GM12874 (cell line): ENCODE measurements at regions not wholly inside any gene's neighbourhood (a gene's known extent, or its start where the extent isn't known, plus 50 kb on each side); places are given as distances from the start of the nearest gene placed in this dataset.

Source experiments
- TF ChIP-seq, protein P1 (sequence below): IDR thresholded peaks from 2 replicates; pipeline ENCODE4 v1.5.1; 2011; ENCODE audit warnings: low read depth, mild to moderate bottlenecking, control low read depth, low read length, moderate library complexity; ENCODE audit not compliant: insufficient read depth

GRCh38 chr3:162125790-162126189, 629.2 kb downstream of the OTOL1 start:
- TF ChIP-seq, protein P1, sequence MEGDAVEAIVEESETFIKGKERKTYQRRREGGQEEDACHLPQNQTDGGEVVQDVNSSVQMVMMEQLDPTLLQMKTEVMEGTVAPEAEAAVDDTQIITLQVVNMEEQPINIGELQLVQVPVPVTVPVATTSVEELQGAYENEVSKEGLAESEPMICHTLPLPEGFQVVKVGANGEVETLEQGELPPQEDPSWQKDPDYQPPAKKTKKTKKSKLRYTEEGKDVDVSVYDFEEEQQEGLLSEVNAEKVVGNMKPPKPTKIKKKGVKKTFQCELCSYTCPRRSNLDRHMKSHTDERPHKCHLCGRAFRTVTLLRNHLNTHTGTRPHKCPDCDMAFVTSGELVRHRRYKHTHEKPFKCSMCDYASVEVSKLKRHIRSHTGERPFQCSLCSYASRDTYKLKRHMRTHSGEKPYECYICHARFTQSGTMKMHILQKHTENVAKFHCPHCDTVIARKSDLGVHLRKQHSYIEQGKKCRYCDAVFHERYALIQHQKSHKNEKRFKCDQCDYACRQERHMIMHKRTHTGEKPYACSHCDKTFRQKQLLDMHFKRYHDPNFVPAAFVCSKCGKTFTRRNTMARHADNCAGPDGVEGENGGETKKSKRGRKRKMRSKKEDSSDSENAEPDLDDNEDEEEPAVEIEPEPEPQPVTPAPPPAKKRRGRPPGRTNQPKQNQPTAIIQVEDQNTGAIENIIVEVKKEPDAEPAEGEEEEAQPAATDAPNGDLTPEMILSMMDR, result no peak

DNA sequence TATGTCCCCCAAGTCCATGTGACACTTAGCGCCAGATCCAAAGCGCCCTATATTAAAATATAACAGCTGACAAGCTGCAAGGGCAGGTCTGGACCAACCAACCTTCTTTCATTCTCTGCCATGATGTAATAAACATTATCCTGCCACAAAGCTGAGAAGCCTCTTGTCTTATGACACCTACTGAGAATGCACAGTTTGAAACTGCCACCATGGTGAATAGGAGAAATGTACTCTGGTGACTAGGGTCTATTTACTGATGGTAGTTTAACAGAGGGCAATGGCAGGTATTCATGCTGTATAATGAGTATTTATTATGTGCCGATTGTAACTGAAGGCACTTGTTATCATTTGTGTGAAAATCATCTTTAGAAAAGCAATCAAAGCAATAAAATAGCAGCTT, 634.0 kb downstream of the OTOL1 start:
- TF ChIP-seq, protein P1, result no peak

DNA sequence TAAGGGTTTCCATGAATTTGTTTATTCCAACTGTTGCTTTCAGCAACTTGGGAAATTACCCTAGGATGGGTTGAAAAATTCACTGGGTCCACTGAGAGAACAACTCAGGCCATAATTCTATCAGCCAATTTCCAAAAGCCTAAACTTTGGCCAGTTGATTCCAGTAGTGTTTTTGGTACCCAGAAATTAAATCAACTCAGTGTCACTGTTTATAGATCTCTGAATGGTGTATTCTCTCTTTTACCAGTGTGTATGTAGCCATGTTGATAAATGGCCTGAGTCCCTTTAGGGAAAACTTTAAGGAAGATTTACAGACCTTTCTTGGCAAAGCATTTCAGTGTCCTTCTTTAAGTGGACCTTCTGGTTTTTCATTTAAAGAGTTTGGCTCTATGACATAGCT, 636.4 kb downstream of the OTOL1 start:
- TF ChIP-seq, protein P1, result no peak

- TF ChIP-seq, protein P1, result no peak
Measured at GRCh38 chr3:162134571-162134970, 638.0 kb downstream of the OTOL1 start.

DNA sequence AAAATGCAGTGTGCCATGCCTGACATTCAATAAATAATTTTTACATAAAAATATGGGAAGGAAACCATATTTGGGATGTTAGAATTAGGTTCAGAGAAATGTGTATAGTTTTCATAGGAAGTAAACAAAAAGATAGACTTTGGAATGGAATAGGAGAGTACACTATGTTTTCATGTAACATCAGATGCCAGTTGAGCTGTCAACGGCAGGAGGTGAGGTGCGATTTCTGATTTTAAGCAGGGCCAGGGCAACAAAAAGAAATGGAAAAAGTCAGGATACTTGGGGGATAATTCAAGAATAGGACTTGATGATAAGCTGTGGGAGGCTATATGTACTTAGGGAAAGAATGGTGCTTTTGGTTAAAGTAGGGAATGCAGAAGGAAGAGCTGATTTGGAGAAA, 639.5 kb downstream of the OTOL1 start:
- TF ChIP-seq, protein P1, result no peak

- TF ChIP-seq, protein P1, result no peak
Measured at GRCh38 chr3:162138509-162138908, 641.9 kb downstream of the OTOL1 start.

DNA sequence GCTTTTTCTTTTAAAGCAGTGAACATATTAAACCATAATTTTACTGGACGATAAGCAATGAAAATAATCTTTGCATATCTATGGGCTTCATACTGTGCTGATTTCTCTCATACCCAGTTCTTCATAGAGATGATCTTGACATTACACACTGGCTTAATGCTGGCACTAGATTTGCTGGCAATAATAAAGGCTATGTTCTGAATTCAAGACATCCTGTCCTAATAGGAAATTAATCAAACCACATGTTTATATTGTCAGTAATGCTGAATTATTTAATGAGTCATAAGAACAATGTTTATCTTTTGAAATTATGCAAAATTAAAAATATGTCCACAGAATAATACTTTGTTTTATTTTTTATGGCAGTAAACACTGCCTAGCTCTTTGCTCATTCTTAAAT, 643.2 kb downstream of the OTOL1 start:
- TF ChIP-seq, protein P1, result no peak
